ENCODE measurements at regions not wholly inside any gene's neighbourhood (a gene's known extent, or its start where the extent isn't known, plus 50 kb on each side); places are given as distances from the start of the nearest gene placed in this dataset.
"Not testable (repeated sequence)": the region's sequence is repeated elsewhere in the genome, so short reads cannot be mapped to it uniquely, and the experiment has no call there.

DNA sequence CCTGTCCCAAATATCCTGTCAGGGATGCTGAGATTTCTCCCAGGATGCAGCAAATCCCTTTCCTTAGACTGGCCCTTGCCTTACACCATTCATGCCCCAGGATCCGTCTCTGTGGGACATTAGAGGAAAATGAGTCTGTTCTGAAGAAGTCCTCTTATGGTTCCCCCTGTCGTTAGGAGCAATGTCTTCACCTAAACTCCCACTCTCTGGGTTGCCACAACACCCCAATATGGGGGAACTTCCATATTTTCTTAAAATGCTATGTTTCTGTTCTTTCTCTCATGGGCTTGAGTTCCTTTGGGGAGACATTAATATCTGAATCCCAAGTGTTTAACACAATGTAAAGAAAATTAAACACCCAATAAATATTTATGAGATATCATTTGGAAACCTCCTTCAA, 138.5 kb downstream of the PPIAL4G start:
- TF ChIP-seq, protein P1, sequence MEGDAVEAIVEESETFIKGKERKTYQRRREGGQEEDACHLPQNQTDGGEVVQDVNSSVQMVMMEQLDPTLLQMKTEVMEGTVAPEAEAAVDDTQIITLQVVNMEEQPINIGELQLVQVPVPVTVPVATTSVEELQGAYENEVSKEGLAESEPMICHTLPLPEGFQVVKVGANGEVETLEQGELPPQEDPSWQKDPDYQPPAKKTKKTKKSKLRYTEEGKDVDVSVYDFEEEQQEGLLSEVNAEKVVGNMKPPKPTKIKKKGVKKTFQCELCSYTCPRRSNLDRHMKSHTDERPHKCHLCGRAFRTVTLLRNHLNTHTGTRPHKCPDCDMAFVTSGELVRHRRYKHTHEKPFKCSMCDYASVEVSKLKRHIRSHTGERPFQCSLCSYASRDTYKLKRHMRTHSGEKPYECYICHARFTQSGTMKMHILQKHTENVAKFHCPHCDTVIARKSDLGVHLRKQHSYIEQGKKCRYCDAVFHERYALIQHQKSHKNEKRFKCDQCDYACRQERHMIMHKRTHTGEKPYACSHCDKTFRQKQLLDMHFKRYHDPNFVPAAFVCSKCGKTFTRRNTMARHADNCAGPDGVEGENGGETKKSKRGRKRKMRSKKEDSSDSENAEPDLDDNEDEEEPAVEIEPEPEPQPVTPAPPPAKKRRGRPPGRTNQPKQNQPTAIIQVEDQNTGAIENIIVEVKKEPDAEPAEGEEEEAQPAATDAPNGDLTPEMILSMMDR (IDR thresholded peaks at IDR 0.05; ENCODE audit: low read depth, low read length, missing input control) = not testable (repeated sequence)
- TF ChIP-seq REST (IDR thresholded peaks at IDR 0.05); GABPA (IDR thresholded peaks at IDR 0.05 in 1 of 2, conservative IDR thresholded peaks at IDR 0.05 in 1 of 2); FOXA1 (IDR thresholded peaks at IDR 0.05); TAF1 (conservative IDR thresholded peaks at IDR 0.05); RAD21 (IDR thresholded peaks at IDR 0.05); EGR1 (IDR thresholded peaks at IDR 0.05; ENCODE audit: low read depth in 2 of 2); NR2F2 (IDR thresholded peaks at IDR 0.05); SP1 (IDR thresholded peaks at IDR 0.05); YY1 (IDR thresholded peaks at IDR 0.05); JUND (IDR thresholded peaks at IDR 0.05): not testable (repeated sequence)
- TF ChIP-seq, protein P2, sequence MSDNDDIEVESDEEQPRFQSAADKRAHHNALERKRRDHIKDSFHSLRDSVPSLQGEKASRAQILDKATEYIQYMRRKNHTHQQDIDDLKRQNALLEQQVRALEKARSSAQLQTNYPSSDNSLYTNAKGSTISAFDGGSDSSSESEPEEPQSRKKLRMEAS (IDR thresholded peaks at IDR 0.05) = not testable (repeated sequence)

Measured in liver (tissue), 3 donors.